Pulmonary artery endothelial cell (primary cell): ENCODE measurements at regions not wholly inside any gene's neighbourhood (a gene's known extent, or its start where the extent isn't known, plus 50 kb on each side); places are given as distances from the start of the nearest gene placed in this dataset.
"Not testable (repeated sequence)": the region's sequence is repeated elsewhere in the genome, so short reads cannot be mapped to it uniquely, and the experiment has no call there.

ENCODE experiments used
- DNase-seq: peaks from one replicate; pipeline ENCODE4 v3.0.0-alpha.2; 2011; ENCODE audit warnings: low read depth, low spot score

DNA sequence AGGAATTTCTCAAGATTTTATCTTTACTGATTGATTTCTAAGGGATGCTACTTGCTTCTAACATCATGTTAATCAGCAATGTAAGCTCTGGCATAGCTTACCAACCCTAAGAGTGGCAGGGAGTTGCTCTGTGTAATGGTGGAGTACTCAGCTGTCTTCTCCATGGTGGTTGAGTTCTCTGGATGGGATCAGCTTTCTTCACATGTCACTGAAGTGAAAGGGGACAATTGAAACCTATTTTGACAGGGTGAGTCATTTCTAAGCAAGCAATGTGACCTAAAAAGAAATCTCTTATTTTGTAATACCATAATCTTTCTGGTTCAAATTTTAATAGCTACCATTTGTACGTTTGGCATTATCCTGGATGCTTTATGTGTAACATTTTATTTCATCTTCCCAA is 430.4 kb downstream of the GJA1 start:
- no peak for DNase-seq

- no peak for DNase-seq
Measured at GRCh38 chr6:121867095-121867494, 431.6 kb downstream of the GJA1 start.

GRCh38 chr6:121868206-121868605 is 432.8 kb downstream of the GJA1 start:
- no peak for DNase-seq

DNA sequence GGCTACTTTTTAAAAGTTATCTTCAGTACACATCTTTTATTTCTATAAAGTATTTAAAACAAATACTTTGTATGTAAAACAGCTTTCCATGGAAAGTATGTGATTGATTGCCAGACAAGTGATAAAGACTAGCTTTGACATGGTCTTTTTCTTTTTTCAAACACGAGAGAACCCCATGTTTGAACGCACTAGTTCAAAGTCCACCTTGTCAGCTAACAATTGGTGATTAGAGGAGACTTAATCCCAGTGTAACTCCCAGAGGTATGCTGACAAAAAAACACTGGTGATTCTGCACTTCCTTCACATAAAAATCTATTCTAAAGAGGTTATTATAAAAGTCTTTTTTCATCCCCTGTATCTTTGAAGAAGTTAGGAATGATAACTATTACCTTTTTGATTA is 438.1 kb downstream of the GJA1 start:
- DNase-seq: no peak

- no peak for DNase-seq
Measured at GRCh38 chr6:121876721-121877120, 441.3 kb downstream of the GJA1 start.

GRCh38 chr6:121879149-121879548 is 443.7 kb downstream of the GJA1 start:
- DNase-seq: no peak

DNA sequence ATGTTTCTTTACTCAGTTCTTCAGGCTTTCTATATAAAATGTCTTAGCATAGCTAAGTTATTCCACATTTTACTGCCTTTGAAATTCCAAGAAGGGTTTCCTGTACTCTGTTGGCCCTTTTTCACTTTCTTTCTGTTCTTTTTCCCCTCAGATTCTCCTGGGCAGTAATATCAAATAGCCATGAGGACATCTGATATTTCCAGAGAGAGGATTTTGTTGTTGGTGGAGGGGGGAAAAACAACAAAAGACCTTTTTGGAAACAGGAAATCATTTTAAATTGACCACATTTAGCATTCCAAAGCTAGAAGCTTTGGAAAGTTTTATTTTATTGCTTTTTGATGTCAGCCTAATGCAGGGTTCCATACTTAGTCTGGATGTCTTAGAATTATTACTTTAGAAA is 445.4 kb downstream of the GJA1 start:
- DNase-seq: no peak

GRCh38 chr6:121881974-121882667 is 446.7 kb downstream of the GJA1 start:
- no peak for DNase-seq

DNA sequence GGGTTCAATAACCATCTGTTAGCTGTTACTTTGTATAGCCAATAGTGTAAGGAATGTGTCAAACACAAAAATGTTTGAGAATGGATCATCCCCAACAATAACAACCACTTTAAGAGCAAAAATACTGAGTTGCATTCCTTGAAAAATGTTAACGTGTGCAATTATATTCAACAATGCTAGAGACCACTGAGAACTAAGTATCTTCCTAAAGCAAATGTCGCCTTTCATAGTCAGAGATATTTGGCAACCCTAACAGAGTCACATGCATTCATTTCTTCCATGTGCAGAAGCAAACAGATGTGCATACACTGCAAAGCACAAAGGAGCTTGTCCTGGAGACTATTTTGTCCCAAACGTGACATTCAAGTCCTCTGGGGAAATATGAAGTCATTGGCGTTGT is 448.6 kb downstream of the GJA1 start:
- DNase-seq: no peak

- DNase-seq: no peak
Measured at GRCh38 chr6:121884620-121885019, 449.2 kb downstream of the GJA1 start.

- DNase-seq: no peak
Measured at GRCh38 chr6:121885399-121886152, 450.1 kb downstream of the GJA1 start.

DNA sequence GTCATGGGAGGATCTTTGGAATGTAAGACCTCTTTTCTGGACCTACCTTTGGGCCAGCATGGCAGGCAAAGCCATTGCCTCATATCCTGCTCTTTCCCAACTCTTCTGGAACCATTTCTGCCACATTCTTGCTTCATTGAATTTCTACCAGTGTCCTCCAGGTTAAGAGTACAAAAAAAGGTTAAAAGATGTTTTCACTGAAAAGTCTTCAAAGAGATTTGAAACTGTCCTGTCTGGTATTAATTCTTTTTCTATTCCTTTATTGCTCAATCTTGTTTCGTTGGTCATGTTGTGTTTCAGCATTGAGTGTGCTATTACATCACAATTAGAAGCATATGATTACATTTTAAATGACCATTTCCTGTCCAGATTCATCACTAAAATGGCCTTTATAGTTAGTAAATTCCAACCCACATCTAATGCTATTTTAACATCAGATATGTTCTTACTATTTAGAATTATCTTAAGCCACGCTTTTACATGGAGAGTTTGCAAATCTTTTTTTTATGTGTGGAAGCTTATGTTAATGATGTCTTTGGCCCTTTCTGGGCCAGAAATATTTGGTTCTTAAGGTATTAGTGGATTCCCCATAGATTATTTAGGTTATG is 450.9 kb downstream of the GJA1 start:
- DNase-seq: no peak

DNA sequence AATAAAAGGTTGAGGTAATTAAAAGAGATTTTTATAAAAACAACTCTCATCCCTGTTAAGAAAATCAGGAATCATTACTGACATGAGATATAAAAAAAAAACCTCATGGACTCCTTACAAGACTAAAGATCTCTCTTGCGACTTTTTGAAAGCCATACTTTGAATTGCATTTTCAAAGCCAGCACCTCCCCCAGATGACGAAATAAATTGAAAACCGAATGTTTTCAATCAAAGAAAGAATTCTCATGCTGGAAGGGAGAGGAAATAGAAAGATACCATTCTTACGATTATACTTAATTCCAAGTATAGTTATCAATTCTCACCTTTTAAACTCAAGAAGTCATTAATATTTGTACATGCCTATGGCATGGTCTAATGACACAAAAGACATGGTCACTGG is 452.3 kb downstream of the GJA1 start:
- no peak for DNase-seq

- no peak for DNase-seq
Measured at GRCh38 chr6:121890307-121890910, 455.0 kb downstream of the GJA1 start.

GRCh38 chr6:121895731-121896130 is 460.3 kb downstream of the GJA1 start:
- not testable (repeated sequence) for DNase-seq

- no peak for DNase-seq
Measured at GRCh38 chr6:121896363-121896762, 460.9 kb downstream of the GJA1 start.

DNA sequence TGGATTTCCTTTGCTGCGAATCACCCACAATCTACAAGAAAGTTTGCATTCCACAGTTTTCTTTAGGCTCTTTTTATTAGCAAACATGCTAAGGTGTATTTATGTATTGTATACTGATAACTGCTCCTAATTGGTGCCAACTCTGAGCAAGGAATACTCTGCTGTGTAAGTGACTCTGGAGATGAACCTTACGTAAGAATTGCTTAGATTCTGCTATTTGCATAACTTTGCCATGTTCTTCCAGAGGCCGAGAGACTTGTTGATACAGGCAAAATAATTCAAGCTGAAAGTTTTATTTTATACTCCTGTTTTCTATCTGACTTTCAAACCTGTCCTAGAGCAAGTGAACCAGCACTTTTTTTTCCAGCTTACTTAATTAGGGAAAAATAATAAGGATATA is 461.3 kb downstream of the GJA1 start:
- no peak for DNase-seq

DNA sequence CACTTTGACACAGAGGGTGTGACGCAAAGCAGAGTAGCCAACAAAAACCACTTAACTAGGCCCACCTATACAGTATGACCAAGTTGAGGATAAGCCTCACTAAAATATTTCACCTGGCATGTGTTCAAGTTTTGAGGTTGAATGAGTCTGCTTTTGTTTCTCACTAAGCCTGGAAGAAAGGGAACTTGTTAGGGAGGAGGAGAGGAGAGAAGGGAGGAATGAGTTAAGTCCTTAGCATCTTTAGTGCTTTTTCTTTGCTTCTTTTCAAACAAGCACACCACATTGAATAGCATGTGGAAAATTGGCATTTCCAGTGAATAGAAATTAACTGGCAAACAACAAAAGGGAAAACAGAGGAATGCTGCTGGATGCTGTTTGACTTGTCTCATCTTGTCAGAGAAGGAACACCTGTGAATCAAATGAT is 461.9 kb downstream of the GJA1 start:
- DNase-seq: no peak

- DNase-seq: no peak
Measured at GRCh38 chr6:121901432-121901831, 466.0 kb downstream of the GJA1 start.

- DNase-seq: no peak
Measured at GRCh38 chr6:121904559-121904958, 469.1 kb downstream of the GJA1 start.

DNA sequence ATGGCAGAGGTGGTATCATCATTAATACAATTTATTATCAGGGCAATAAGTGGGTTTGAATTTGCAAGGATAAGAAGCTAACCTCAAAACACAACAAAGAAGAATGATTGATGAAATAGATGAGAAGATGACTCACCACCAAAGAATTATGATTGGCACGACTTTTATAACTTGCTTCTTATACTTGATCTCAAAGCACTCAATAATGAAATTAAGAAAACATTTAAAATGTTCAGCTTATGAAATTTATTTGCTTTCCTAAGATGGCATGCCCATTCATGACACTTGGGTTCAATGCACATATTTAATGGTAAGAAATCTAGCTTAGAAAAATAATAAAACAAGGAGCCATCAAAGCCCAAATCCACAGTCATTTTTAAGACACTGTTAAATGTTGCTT is 477.5 kb downstream of the GJA1 start:
- DNase-seq: no peak

GRCh38 chr6:121917263-121917829 is 481.9 kb downstream of the GJA1 start:
- no peak for DNase-seq
